GM12892 (cell line): ENCODE measurements at regions not wholly inside any gene's neighbourhood (a gene's known extent, or its start where the extent isn't known, plus 50 kb on each side); places are given as distances from the start of the nearest gene placed in this dataset.

Source experiments
- POLR2A ChIP-seq: IDR thresholded peaks from 2 replicates; pipeline ENCODE4 v1.6.1; 2011; ENCODE audit warnings: low read depth, low read length, control low read depth
- POLR2AphosphoS5 ChIP-seq: IDR thresholded peaks from 2 replicates; pipeline ENCODE4 v1.6.1; 2011; ENCODE audit warnings: low read depth, low read length, control low read depth
- TAF1 ChIP-seq: IDR thresholded peaks from 2 replicates; pipeline ENCODE4 v1.6.1; 2011; ENCODE audit warnings: low read depth, mild to moderate bottlenecking, control low read depth, low read length, borderline replicate concordance

- TF ChIP-seq POLR2A (no peak), POLR2AphosphoS5 (no peak), TAF1 (no peak)
Observed at GRCh38 chr1:98333936-98334335, 327.6 kb upstream of the SNX7 start.
